Upper lobe of left lung (tissue), 4 donors: ENCODE measurements at regions not wholly inside any gene's neighbourhood (a gene's known extent, or its start where the extent isn't known, plus 50 kb on each side); places are given as distances from the start of the nearest gene placed in this dataset.

Source experiments
- CTCF ChIP-seq, 6 experiments: fragments of 450-650 bp in 4 of 6; fragments of 200-600 bp in 2 of 6; sonication (generic) in 2 of 6; IDR thresholded peaks; one replicate each; pipeline ENCODE4 v1.5.1; 2016 to 2019; ENCODE audit warnings: antibody characterized with exemption in 6 of 6
- EP300 ChIP-seq, 4 donors: sonication (generic); formaldehyde crosslinking; IDR thresholded peaks; one replicate each; pipeline ENCODE4 v1.5.1; 2017; ENCODE audit warnings: antibody characterized with exemption in 4 of 4, control low read depth in 2 of 4
- POLR2A ChIP-seq, 4 donors: fragments of 450-650 bp; IDR thresholded peaks; one replicate each; pipeline ENCODE4 v1.5.1; 2016 to 2017; ENCODE audit warnings: antibody characterized with exemption in 4 of 4, mild to moderate bottlenecking in 2 of 4
- POLR2AphosphoS5 ChIP-seq, 2 donors: sonication (generic); formaldehyde crosslinking; IDR thresholded peaks; one replicate each; pipeline ENCODE4 v1.5.1; 2017; ENCODE audit warnings: antibody characterized with exemption in 2 of 2

DNA sequence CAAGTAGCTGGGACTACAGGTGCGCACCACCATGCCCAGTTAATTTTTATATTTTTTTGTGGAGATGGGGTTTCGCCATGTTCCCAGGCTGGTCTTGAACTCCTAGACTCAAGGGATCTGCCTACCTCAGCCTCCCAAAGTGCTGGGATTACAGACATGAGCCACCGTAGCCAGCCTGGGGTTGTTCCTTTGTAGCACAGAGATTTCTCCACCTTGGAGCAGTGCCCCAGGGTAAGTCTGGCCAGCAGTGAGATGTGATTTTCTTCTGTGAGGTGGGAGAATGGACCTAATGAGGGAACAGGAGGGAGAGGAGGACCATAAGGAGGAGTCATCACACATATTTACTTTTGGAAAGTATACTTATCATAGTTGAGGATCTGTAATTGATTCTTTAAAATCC is 61.1 kb upstream of the GADD45A start:
- TF ChIP-seq CTCF (IDR thresholded peaks at IDR 0.05): no peak
- TF ChIP-seq POLR2A (IDR thresholded peaks at IDR 0.05): no peak
- no peak for TF ChIP-seq EP300 (IDR thresholded peaks at IDR 0.05)
- no peak for TF ChIP-seq POLR2AphosphoS5 (IDR thresholded peaks at IDR 0.05)
